Breast epithelium (tissue), 4 donors: ENCODE measurements at regions not wholly inside any gene's neighbourhood (a gene's known extent, or its start where the extent isn't known, plus 50 kb on each side); places are given as distances from the start of the nearest gene placed in this dataset.

ENCODE experiments used
- DNase-seq, 2 donors: peaks; one replicate each; pipeline ENCODE4 v3.0.0-alpha.2; 2019; ENCODE audit warnings: low spot score in 2 of 2
- H3K27ac ChIP-seq, 2 donors: fragments of 200-600 bp; sonication (generic) in 1 of 2; one replicate each; pipeline ENCODE4 v1.5.1; 2016 to 2019; ENCODE audit warnings: mild to moderate bottlenecking in 1 of 2
- H3K27me3 ChIP-seq, 2 donors: fragments of 200-600 bp; sonication (generic) in 1 of 2; one replicate each; pipeline versions ENCODE4 v1.5.1 to v1.6.0; 2017 to 2019; ENCODE audit warnings: control low read depth in 1 of 2, mild to moderate bottlenecking in 1 of 2
- H3K36me3 ChIP-seq: fragments of 200-600 bp; one replicate; pipeline ENCODE4 v1.5.1; 2019
- H3K4me1 ChIP-seq, 2 donors: fragments of 200-600 bp; sonication (generic); one replicate each; pipeline ENCODE4 v1.5.1; 2016 to 2019; ENCODE audit warnings: control low read depth in 1 of 2
- H3K4me3 ChIP-seq, 3 donors: fragments of 200-600 bp; sonication (generic); 1 replicate in 2 of 3; 2 replicates in 1 of 3; pipeline ENCODE4 v1.5.1; 2016 to 2019; ENCODE audit warnings: mild to moderate bottlenecking in 3 of 3, moderate library complexity in 2 of 3
- H3K9me3 ChIP-seq, 2 donors: fragments of 200-600 bp; sonication (generic) in 1 of 2; one replicate each; pipeline ENCODE4 v1.5.1; 2016 to 2019; ENCODE audit warnings: control low read depth in 1 of 2
- CTCF ChIP-seq, 3 donors: fragments of 450-650 bp; IDR thresholded peaks; one replicate each; pipeline ENCODE4 v1.5.1; 2016 to 2017; ENCODE audit warnings: antibody characterized with exemption in 3 of 3, mild to moderate bottlenecking in 3 of 3, moderate library complexity in 3 of 3
- POLR2A ChIP-seq: fragments of 450-650 bp; IDR thresholded peaks from one replicate; pipeline ENCODE4 v1.6.1; 2016; ENCODE audit warnings: antibody characterized with exemption, mild to moderate bottlenecking, moderate library complexity
- POLR2AphosphoS5 ChIP-seq, 3 donors: sonication (generic); formaldehyde crosslinking; IDR thresholded peaks; one replicate each; pipeline ENCODE4 v1.6.1; 2017; ENCODE audit warnings: antibody characterized with exemption in 3 of 3
- intact Hi-C: fragments of 100-400 bp; cut with DNase I; formaldehyde crosslinking; loops from one replicate; pipeline ENCODE4 v1.15.1; 2023; ENCODE audit warnings: low total_unique reads

- DNase-seq, result no peak
- H3K27ac ChIP-seq, result no peak overlapping the region
- no peak for TF ChIP-seq POLR2A
- no peak for TF ChIP-seq CTCF (IDR thresholded peaks at IDR 0.05)
- no peak for TF ChIP-seq POLR2AphosphoS5 (IDR thresholded peaks at IDR 0.05)
- no peaks in the 10 kb centered on the region for H3K9me3 ChIP-seq
- H3K27me3 ChIP-seq, result no peaks in the 10 kb centered on the region
- no peaks in the 10 kb centered on the region for H3K36me3 ChIP-seq
- no peaks in the 10 kb centered on the region for H3K4me1 ChIP-seq
- H3K4me3 ChIP-seq, result no peak overlapping the region
- intact Hi-C loops, result no loop called here
Observed at GRCh38 chr1:72678683-72679082, 396.3 kb upstream of the NEGR1 start.

GRCh38 chr1:72670902-72671301 is 388.6 kb upstream of the NEGR1 start:
- DNase-seq, result no peak
- Histone ChIP-seq H3K27me3 (no peaks in the 10 kb centered on the region), H3K4me1 (no peaks in the 10 kb centered on the region), H3K27ac (no peak overlapping the region), H3K9me3 (no peaks in the 10 kb centered on the region), H3K4me3 (no peak overlapping the region), H3K36me3 (no peaks in the 10 kb centered on the region)
- TF ChIP-seq CTCF (IDR thresholded peaks at IDR 0.05), result no peak
- no peak for TF ChIP-seq POLR2AphosphoS5 (IDR thresholded peaks at IDR 0.05)
- no peak for TF ChIP-seq POLR2A
- intact Hi-C loops, result no loop called here

- no peaks in the 10 kb centered on the region for H3K9me3 ChIP-seq
- no peaks in the 10 kb centered on the region for H3K36me3 ChIP-seq
- no peaks in the 10 kb centered on the region for H3K27me3 ChIP-seq
- no peak for DNase-seq
- intact Hi-C loops, result no loop called here
- H3K27ac ChIP-seq, result no peak overlapping the region
- no peak overlapping the region for H3K4me3 ChIP-seq
- TF ChIP-seq POLR2A (no peak), CTCF (IDR thresholded peaks at IDR 0.05) (no peak)
- H3K4me1 ChIP-seq, result no peaks in the 10 kb centered on the region
Observed at GRCh38 chr1:72662918-72663317, 380.6 kb upstream of the NEGR1 start.

- H3K4me3 ChIP-seq, result no peak overlapping the region
- no peaks in the 10 kb centered on the region for H3K4me1 ChIP-seq
- H3K36me3 ChIP-seq, result no peaks in the 10 kb centered on the region
- H3K9me3 ChIP-seq, result no peaks in the 10 kb centered on the region
- intact Hi-C loops, result no loop called here
- H3K27me3 ChIP-seq, result no peaks in the 10 kb centered on the region
- no peak for DNase-seq
- TF ChIP-seq POLR2A (no peak), POLR2AphosphoS5 (IDR thresholded peaks at IDR 0.05) (no peak), CTCF (IDR thresholded peaks at IDR 0.05) (no peak)
- no peak overlapping the region for H3K27ac ChIP-seq
Observed at GRCh38 chr1:72650843-72651435, 368.6 kb upstream of the NEGR1 start.

GRCh38 chr1:72649991-72650390 is 367.7 kb upstream of the NEGR1 start:
- intact Hi-C loops, result no loop called here
- H3K36me3 ChIP-seq, result no peaks in the 10 kb centered on the region
- TF ChIP-seq POLR2AphosphoS5 (IDR thresholded peaks at IDR 0.05) (no peak), POLR2A (no peak), CTCF (IDR thresholded peaks at IDR 0.05) (no peak)
- H3K4me3 ChIP-seq, result no peak overlapping the region
- no peak for DNase-seq
- H3K9me3 ChIP-seq, result no peaks in the 10 kb centered on the region
- no peaks in the 10 kb centered on the region for H3K4me1 ChIP-seq
- H3K27ac ChIP-seq, result no peak overlapping the region
- no peaks in the 10 kb centered on the region for H3K27me3 ChIP-seq
